HG02610 (cell line): ENCODE measurements at regions not wholly inside any gene's neighbourhood (a gene's known extent, or its start where the extent isn't known, plus 50 kb on each side); places are given as distances from the start of the nearest gene placed in this dataset.

Experiments
- ATAC-seq: cut with Tn5 transposase; IDR thresholded peaks from one replicate; pipeline ENCODE4 v1.9.1; 2021; ENCODE audit warnings: mild to moderate bottlenecking, moderate library complexity; ENCODE audit not compliant: unreplicated experiment

- no peak for ATAC-seq
Measured at GRCh38 chr13:78428646-78429045, 174.7 kb downstream of the POU4F1 start.

- ATAC-seq, result no peak
Measured at GRCh38 chr13:78426183-78426582, 177.2 kb downstream of the POU4F1 start.

DNA sequence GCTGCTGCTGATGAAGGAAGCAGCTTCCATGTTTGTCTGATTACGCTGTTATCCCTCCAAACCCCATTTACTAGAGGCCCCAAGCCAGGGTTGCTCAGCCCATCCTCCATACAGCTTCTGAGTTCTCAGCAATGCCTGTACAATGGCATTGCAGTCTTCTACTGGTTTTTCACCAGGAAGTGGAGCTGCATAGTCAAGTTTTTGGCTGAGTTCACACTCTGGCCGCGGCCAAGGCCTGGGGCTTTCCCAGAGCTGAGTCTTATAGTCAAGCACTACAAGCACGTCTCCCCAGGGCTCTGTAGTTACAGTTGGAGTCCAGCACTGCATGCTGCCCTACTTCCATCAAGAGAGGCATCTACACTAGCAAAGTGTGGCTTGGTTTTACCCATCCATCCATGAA is 182.5 kb downstream of the POU4F1 start:
- ATAC-seq, result peak; percentile 92

DNA sequence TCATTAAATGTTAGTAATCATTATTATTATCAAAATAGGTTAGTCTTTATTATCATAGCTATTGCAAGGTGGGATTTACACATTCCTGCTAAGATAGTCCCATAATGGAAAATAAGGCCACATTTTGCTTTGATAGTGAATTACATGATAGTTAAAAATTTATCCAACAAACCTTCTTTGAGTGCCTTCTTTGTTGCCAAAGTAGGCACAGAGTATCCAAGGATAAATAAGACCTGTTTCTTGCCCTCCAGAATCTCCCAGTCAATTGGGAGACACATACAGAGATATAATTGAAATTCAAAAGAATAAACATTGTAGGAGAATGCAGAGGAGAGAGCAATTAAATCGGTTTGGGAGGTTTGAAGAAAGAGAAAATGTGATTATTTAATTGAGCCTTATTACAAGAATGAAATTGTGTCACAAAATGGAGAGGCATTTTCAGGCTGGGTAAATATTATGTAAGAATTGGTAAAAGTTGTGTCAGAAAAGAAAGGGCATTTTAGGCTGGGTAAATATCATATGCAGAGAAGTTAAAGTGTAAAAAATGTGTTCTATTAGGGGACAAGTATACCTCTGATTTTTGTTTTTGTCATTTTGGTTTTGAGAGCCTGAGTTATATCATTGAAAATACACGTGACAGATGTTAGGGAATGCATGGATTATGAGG is 189.3 kb downstream of the POU4F1 start:
- ATAC-seq, result no peak

GRCh38 chr13:78410847-78411246 is 192.5 kb downstream of the POU4F1 start:
- no peak for ATAC-seq

- no peak for ATAC-seq
Measured at GRCh38 chr13:78410164-78410563, 193.2 kb downstream of the POU4F1 start.

GRCh38 chr13:78409172-78409571 is 194.2 kb downstream of the POU4F1 start:
- peak; percentile 84 for ATAC-seq

- ATAC-seq, result no peak
Measured at GRCh38 chr13:78404846-78405360, 198.4 kb downstream of the POU4F1 start.

DNA sequence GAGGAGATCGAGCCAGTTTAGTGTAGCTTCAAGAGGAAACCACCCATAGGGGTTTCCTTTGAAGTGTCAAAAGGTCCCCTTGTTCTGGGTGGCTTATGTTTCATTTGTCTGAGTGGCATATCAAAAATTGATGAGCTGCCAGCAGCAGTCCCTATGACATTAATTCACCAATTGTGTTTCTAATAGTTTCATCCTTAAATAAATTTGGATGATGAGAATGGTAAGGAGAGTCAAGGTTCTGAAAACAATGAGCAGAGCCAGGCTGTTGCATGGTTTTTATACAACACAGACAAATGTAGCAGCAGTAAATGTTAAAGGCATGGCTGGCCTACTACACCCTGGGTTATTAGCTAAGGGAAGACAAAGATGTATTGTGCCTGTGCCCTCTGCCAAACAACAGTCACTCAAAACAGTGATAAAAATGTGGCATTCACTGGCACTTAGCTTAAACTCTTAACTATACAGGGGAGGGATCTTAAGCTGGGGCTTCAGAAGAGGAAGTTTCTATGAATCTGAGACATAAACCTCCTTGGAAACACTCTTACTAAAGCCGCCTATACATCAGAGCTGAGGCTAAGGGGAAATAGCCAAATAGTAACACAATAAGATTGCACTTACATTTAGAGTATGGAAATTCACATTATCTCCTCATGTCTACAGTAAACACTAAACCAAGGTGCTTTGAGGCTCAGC is 200.5 kb downstream of the POU4F1 start:
- ATAC-seq, result no peak

GRCh38 chr13:78401873-78402707 is 201.3 kb downstream of the POU4F1 start:
- no peak for ATAC-seq

DNA sequence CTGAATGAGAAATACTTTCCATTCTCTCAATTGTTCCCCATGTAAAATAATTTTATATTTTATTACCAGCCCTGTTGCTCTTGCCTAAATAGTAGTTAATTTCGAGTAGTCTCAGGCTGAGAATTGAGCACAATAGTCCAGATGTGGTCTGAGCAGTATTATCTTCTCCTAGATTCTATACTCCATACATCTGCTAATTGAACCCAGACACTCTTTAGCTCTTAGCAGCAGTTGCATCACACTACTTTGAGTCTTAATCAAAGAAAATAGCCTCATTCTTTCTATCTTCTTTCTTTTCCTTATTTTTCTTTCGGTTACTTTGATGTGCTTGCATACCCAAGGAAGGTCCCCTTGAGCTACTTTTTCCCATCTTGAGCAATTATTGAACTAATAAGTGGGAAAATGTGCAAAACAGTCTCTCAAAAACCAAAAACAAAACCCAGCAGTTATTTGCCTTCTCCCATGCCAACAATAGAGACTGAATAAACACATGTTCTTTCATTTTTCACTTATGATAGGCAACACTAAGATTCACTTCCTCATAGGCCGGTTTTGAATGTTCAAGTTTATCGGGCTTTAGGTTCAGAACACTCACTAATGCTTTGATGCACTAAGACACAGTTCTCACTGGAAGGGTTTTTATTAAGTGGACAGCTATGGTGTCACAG is 204.5 kb downstream of the POU4F1 start:
- ATAC-seq, result peak; percentile 91

DNA sequence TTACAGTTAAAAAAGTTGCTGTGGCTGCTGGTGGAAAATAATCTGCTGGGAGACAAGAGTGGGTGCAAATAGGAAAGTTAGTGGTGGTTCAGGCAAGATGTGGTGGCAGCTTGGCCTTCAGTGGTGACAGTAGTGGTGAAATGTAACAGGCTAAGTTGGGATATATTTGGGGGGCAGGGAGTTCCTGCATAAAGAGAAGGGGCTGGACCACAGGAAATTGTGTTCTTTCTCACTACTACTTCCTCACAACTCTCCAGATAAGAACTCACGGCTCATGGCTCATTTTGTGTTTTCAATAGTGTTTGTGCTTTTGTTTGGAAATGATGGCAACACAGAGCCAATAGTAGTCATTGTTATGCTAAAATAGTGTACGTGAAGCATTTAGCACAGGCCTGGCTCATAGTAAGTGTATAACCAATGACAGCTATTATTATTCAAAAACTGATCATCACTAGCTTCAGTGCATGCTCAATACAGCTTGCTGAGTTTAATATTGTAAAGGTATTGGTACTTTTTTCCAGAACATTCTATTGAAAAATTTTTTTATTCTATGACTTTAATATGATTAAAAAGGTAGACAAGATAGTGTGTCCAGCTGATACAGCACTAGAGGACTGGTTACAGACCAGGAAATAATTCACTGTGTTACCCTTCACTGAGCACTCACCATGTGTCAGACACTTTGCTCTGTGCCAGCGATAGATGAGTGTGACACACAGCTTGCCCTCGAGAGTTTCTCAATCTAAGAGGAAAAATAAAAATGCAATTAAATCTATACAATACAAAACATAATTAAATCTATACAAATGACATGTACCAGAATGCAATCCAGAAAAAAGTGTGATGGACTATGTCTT is 209.8 kb downstream of the POU4F1 start:
- ATAC-seq, result no peak

DNA sequence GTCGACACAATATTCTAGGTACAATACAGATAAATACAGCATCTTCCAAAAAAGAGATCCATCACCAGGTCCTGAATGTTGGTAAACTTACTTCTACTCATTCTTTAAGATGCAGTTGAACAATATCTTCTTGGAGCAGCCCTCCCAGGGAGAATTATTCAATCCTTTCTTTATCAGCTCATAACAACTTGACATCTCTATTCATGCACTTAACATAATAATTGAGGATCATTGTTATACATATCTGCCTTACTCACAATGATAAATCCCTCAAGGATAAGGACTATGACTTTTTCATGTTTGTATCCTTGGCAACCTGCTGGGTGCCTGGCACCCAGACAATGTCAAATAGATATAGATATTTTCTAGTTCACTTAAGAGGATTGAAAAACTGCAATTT is 219.5 kb downstream of the POU4F1 start:
- no peak for ATAC-seq

GRCh38 chr13:78383071-78383484 is 220.3 kb downstream of the POU4F1 start:
- no peak for ATAC-seq

DNA sequence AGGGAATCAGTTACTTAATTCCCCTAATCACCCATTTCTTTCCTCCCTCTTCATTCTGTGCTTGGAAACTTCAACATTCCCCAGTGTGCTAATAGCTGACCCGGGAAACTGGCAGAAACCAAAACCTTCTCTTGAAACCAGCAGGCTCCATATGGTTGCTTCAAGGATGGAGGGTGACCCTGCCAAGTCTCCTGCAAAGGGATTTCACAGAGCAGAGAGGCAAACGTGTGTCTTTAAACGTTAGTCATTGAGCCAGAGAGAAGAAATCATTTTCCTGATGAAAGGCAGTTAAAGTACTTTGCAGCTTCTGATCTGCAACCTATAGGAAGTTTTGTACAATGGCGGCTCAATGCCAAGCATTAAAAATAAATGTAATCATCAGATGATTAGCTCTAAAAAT is 220.9 kb downstream of the POU4F1 start:
- ATAC-seq, result no peak

DNA sequence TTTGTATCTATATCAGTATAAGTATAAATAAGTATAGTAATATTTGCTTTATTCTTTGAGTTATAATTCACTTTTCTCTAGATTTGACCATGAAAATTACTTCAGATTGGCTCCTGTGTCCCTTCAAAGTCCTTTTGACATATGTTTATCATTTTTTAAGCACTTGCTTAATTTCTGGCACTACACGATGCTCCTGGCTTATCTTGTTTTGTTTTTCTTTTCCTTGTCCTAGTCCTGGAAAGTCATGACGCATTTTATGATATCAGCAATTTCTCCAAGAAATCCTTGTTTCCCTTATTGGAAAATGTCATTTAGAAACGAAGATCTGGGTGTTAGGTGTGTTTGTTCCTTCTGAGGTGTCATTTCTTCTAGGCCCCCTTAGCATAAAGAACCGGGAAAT is 226.5 kb downstream of the POU4F1 start:
- no peak for ATAC-seq

DNA sequence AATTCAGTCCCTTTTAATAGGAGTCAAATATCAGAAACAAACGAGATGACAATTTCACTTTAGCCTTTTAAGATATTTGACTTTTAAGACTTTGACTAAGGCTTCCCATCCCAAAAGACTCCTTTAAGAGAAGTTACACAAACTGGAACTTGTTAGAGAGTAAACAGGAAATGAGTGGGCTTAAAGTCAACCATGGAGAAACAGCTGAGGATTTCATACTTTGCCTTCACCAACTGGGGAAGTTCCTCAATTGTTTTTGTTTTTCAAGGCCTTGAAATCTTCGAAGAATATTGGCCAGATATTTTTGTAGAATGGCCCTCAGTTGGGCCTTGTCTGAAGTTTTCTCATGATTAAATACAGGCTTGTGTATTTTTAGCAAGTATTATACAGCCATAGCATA is 227.3 kb downstream of the POU4F1 start:
- no peak for ATAC-seq

DNA sequence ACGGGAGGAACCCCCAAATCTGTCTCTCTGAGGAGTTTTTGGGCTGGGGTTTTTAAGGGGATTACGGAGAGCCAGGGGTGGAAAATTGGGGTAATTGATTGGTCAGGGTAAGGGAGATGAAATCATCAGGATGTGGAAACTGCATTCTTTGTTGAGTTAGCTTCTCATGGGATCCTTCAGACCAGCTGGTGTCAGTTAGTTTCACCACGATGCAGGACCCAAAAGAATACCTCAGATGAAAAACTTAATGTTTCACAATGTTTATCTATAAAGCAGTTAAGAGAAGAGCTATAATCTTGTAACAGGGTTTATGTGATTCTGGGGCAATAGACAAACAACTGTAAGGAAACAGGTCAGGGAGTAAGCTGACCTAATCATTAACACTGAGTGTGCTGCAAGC is 230.8 kb downstream of the POU4F1 start:
- no peak for ATAC-seq

DNA sequence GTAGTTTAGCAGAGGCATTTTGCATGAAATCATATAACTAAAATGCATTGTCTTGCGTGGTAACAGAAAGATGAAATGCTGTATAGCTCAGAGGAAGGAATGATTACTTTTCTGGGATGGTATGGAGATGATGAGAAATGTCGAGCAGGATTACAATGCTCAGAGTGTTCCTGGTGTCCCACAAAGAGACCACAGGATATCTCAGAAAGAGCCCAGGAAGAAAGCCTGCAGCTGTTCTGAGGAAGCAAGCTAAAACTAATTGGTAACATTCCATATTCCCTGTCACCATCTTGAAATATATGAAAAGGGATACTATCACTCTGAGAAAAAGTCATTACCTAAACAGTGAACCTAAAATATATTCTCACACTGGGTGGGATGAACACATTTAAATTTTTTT is 233.1 kb downstream of the POU4F1 start:
- ATAC-seq, result no peak

- ATAC-seq, result no peak
Measured at GRCh38 chr13:78364711-78365110, 238.6 kb downstream of the POU4F1 start.
